Esophagus muscularis mucosa (tissue), 4 donors: ENCODE measurements at regions not wholly inside any gene's neighbourhood (a gene's known extent, or its start where the extent isn't known, plus 50 kb on each side); places are given as distances from the start of the nearest gene placed in this dataset.

Experiments used
- DNase-seq: peaks from one replicate; pipeline ENCODE4 v3.0.0-alpha.2; 2017; ENCODE audit errors: extremely low spot score
- H3K27ac ChIP-seq, 4 donors: fragments of 200-600 bp; sonication (generic); replicated peaks in 1 of 4; 1 replicate in 3 of 4; 2 replicates in 1 of 4; pipeline ENCODE4 v1.5.1; 2016 to 2019; ENCODE audit warnings: mild to moderate bottlenecking in 1 of 4
- H3K27me3 ChIP-seq, 4 donors: fragments of 200-600 bp; sonication (generic); one replicate each; pipeline versions ENCODE4 v1.5.1 to v1.6.0; 2016 to 2019
- H3K36me3 ChIP-seq, 4 donors: fragments of 200-600 bp; sonication (generic); one replicate each; pipeline ENCODE4 v1.5.1; 2016 to 2019
- H3K4me1 ChIP-seq, 4 donors: fragments of 200-600 bp; sonication (generic); one replicate each; pipeline ENCODE4 v1.5.1; 2016 to 2019
- H3K4me3 ChIP-seq, 4 donors: fragments of 200-600 bp; sonication (generic); 1 replicate in 2 of 4; 2 replicates in 2 of 4; pipeline ENCODE4 v1.5.1; 2016 to 2019; ENCODE audit warnings: mild to moderate bottlenecking in 4 of 4, moderate library complexity in 1 of 4
- H3K9me3 ChIP-seq, 4 donors: fragments of 200-600 bp; sonication (generic); 1 replicate in 3 of 4; 2 replicates in 1 of 4; pipeline ENCODE4 v1.5.1; 2016 to 2019
- CTCF ChIP-seq, 3 experiments: fragments of 200-600 bp in 2 of 3; fragments of 450-650 bp in 1 of 3; sonication (generic) in 2 of 3; IDR thresholded peaks; one replicate each; pipeline ENCODE4 v1.5.1; 2017 to 2019; ENCODE audit warnings: antibody characterized with exemption in 3 of 3, mild to moderate bottlenecking in 2 of 3, moderate library complexity in 1 of 3
- EP300 ChIP-seq: sonication (generic); formaldehyde crosslinking; IDR thresholded peaks from one replicate; pipeline ENCODE4 v1.6.1; 2017; ENCODE audit warnings: antibody characterized with exemption
- POLR2A ChIP-seq: fragments of 450-650 bp; IDR thresholded peaks from one replicate; pipeline ENCODE4 v1.6.1; 2017; ENCODE audit warnings: antibody characterized with exemption, moderate library complexity, mild to moderate bottlenecking, low read depth
- POLR2AphosphoS5 ChIP-seq, 2 donors: sonication (generic); formaldehyde crosslinking; IDR thresholded peaks; one replicate each; pipeline ENCODE4 v1.6.1; 2017; ENCODE audit warnings: antibody characterized with exemption in 2 of 2
- WGBS: methylation state at CpG from one replicate; pipeline ENCODE4 v1.1.5; 2018; 5-methylcytosine and 5-hydroxymethylcytosine counted together
- intact Hi-C: fragments of 100-400 bp; cut with DNase I; formaldehyde crosslinking; loops from one replicate; pipeline ENCODE4 v1.15.1; 2023

DNA sequence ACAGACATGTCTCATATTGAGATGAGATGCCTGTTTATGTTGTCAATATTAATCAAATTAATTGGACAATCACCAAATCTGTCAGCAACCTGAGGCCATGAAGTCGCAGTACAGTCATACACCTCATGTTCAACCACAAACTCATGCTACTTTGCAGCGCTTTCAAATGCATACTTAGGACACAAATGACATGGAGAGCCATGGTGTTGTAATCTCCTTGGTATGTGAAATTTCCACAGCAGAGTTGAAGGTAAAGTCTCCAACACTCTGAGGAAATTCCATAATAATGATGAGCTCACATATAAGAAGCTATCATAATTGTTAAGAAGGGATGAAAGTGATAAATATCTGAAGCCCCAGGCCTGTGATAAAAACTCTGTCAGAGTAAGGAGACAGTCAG lies 873.9 kb downstream of the MCTP2 start:
- H3K4me1 ChIP-seq, result no peaks in the 10 kb centered on the region
- no peaks in the 10 kb centered on the region for H3K36me3 ChIP-seq
- no peak for DNase-seq
- no peaks in the 10 kb centered on the region for H3K9me3 ChIP-seq
- WGBS, result 100% methylated on average over 2 of the region's 2 CpGs
- no peak overlapping the region for H3K27ac ChIP-seq
- TF ChIP-seq CTCF (IDR thresholded peaks at IDR 0.05) (no peak), EP300 (no peak), POLR2AphosphoS5 (IDR thresholded peaks at IDR 0.05) (no peak), POLR2A (no peak)
- H3K4me3 ChIP-seq, result no peak overlapping the region
- no peaks in the 10 kb centered on the region for H3K27me3 ChIP-seq
- intact Hi-C loops, result no loop called here

GRCh38 chr15:95106801-95107200 lies 875.4 kb downstream of the MCTP2 start:
- DNase-seq, result no peak
- Histone ChIP-seq H3K4me3 (no peak overlapping the region), H3K27me3 (no peaks in the 10 kb centered on the region), H3K4me1 (no peaks in the 10 kb centered on the region), H3K9me3 (no peaks in the 10 kb centered on the region), H3K36me3 (no peaks in the 10 kb centered on the region), H3K27ac (no peak overlapping the region)
- intact Hi-C loops, result no loop called here
- TF ChIP-seq POLR2A, result no peak
- TF ChIP-seq EP300, result no peak
- no peak for TF ChIP-seq CTCF (IDR thresholded peaks at IDR 0.05)
- no peak for TF ChIP-seq POLR2AphosphoS5 (IDR thresholded peaks at IDR 0.05)
- 61% methylated on average over 2 of the region's 2 CpGs for WGBS

DNA sequence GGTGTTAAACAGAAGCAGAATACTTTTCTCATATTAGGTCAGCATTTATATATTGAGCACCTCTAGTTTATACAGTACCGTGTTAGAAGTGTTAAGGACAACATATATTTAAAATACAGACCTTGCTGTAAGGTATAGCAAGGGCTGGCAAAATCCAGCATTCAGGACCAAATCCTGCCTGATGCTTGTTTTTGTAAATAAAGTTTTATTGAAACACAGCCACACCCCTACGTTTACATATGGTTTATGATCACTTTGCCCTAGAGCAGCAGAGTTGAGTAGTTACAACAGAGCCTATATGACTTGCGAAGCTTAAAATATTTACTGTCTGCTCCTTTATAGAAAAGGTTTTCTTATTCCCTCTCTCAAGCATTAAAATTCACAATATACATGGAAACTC lies 877.3 kb downstream of the MCTP2 start:
- no peaks in the 10 kb centered on the region for H3K4me1 ChIP-seq
- no peak for DNase-seq
- intact Hi-C loops, result no loop called here
- TF ChIP-seq POLR2A, result no peak
- no peak for TF ChIP-seq POLR2AphosphoS5 (IDR thresholded peaks at IDR 0.05)
- TF ChIP-seq EP300, result no peak
- no peak for TF ChIP-seq CTCF (IDR thresholded peaks at IDR 0.05)
- H3K4me3 ChIP-seq, result no peak overlapping the region
- no peaks in the 10 kb centered on the region for H3K9me3 ChIP-seq
- 83% methylated on average over 3 of the region's 3 CpGs for WGBS
- no peaks in the 10 kb centered on the region for H3K36me3 ChIP-seq
- no peaks in the 10 kb centered on the region for H3K27me3 ChIP-seq
- H3K27ac ChIP-seq, result no peak overlapping the region

DNA sequence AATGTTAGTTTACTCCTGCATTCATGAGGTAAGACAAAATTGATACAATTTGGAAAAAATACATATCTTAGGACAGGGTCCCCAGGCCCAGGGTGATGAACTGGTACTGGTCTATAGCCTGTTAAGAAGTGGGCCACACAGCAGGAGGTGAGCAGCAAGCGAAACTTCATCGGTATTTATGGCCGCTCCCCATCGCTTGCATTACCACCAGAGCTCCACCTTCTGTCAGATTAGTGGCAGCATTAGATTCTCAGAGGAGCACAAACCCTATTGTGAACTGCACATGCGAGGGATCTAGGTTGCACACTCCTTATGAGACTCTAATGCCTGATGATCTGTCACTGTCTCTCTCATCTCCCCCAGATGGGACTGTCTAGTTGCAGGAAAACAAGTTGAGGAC lies 880.6 kb downstream of the MCTP2 start:
- no peaks in the 10 kb centered on the region for H3K4me1 ChIP-seq
- H3K27ac ChIP-seq, result no peak overlapping the region
- TF ChIP-seq POLR2A (no peak), POLR2AphosphoS5 (IDR thresholded peaks at IDR 0.05) (no peak), CTCF (IDR thresholded peaks at IDR 0.05) (no peak), EP300 (no peak)
- H3K9me3 ChIP-seq, result no peaks in the 10 kb centered on the region
- no peak overlapping the region for H3K4me3 ChIP-seq
- no peaks in the 10 kb centered on the region for H3K27me3 ChIP-seq
- intact Hi-C loops, result no loop called here
- H3K36me3 ChIP-seq, result no peaks in the 10 kb centered on the region
- WGBS, result 92% methylated on average over 5 of the region's 5 CpGs
- no peak for DNase-seq

GRCh38 chr15:95113041-95113440 lies 881.7 kb downstream of the MCTP2 start:
- H3K4me1 ChIP-seq, result no peaks in the 10 kb centered on the region
- DNase-seq, result no peak
- no peak overlapping the region for H3K27ac ChIP-seq
- H3K9me3 ChIP-seq, result no peaks in the 10 kb centered on the region
- TF ChIP-seq CTCF (IDR thresholded peaks at IDR 0.05) (no peak), POLR2AphosphoS5 (IDR thresholded peaks at IDR 0.05) (no peak), EP300 (no peak), POLR2A (no peak)
- no peaks in the 10 kb centered on the region for H3K36me3 ChIP-seq
- intact Hi-C loops, result no loop called here
- H3K27me3 ChIP-seq, result no peaks in the 10 kb centered on the region
- no peak overlapping the region for H3K4me3 ChIP-seq
- 72% methylated on average over 1 of the region's 1 CpG for whole genome bisulfite sequencing
